NCI-H2171 treated with DMSO at 0.1 percent for 48 hours (cell line): ENCODE measurements at regions not wholly inside any gene's neighbourhood (a gene's known extent, or its start where the extent isn't known, plus 50 kb on each side); places are given as distances from the start of the nearest gene placed in this dataset.
"Not testable (repeated sequence)": the region's sequence is repeated elsewhere in the genome, so short reads cannot be mapped to it uniquely, and the experiment has no call there.

ENCODE experiments used
- DNase-seq: peaks from one replicate; lab custom pipeline; 2025; lab: John Stamatoyannopoulos, UW

DNA sequence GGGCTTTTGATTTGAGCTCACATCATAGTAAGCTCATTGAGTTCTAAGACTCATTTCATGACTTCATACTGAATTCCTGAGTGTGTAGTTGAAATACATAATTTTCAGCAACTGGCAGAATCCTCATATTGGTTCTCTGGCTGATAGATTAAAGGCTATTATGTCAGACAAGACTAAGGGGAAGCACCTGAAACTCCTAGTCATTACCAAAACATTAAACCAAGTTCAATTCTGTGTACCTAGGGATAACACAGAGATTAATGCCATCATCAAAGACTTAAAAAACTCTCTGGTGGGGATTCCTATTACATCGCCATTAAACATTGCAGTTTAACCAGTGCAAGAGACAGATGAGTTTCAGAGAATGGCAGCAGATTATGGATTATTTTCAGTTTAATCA lies 339.1 kb downstream of the PTPRC start:
- DNase-seq, result no peak

DNA sequence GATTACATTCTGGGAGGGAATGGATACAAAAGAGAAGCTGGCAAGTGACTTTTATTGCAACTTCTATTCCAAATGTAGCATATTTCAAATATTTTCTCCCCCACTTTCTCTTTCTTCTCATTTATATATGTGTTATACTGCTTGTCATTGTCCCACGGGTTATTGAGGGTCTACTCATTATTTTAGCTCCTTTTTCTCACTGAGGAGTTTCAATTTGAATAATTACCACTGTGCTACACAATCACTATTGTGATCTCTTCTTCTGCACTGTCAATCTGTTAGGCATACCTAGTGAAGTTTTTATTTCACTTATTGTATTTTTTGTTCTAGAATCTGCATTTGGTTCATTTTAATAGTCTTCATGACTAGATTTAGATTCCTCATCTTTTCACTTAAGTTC lies 339.7 kb downstream of the PTPRC start:
- DNase-seq, result no peak

DNA sequence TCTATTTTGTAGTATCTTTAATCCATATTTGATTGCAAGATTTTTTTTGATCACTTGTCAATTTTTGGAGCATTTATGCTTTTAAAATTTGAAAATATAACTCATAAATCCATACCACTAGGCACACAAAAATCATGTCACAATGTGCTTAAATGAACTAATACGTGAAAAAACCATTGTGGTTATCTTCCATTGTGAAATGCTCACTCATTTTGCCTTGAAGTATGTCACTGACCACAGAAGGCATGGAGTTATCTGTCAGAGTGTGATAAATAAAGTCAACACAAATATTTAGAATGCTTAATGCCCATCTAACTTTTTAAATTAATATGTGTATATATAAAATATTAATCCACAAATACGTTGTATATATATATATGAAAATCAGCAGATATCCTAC lies 347.2 kb downstream of the PTPRC start:
- DNase-seq, result no peak

DNA sequence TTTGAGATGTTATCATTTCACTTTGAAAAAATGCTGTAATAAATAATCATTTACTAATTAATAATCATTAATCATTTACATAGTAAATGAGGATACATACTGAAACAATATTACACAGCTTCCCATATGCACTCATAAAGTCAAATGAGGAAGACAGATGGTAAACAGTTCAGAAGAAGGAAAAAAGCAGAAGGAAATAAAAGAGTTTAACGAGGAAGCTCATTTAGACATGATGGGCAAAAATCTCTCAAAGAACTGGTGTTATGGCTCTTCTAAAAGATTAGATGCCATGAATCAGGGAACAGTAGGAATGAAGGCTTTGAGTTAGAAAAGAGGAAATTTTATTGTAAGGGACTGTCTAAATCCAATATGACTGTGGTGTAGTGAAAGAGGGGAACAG lies 347.6 kb downstream of the PTPRC start:
- no peak for DNase-seq

DNA sequence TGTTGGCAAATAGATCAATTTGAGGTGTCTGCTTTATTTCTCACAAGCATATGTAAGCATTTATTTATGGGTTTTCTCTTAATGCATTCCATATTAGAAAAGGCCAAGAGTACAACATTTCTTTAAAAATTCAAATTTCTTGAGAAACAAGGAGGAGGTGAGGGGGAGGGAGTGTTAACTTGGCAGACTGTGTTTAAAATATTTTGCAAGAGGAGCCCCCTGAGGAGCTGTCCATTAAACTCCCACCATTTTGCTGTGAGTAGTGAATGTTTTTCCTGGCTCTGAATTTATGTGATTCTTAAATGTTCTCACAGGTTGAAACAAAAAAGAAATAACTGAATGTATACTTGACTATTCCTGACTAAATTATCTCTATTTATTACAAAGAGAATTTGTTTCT lies 363.8 kb downstream of the PTPRC start:
- no peak for DNase-seq

DNA sequence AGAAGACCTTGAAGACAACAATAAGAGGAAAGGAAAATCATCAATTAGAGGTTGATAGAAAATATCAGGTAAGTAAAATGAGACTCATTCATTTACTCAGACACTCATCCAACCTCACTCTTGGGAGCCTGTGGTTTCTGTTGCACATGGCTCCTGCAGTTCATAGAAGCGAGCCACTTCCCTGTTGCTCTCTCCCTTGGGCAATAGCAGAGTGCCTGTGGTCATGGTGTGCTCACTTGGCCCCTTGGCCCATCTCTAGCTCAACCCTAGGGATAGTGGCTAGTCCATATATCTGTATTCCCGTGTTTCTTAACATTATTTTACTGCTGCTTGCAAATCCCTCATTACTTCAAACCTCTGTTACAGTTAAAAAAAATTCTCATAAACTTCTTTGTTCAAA lies 368.6 kb downstream of the PTPRC start:
- DNase-seq, result no peak

DNA sequence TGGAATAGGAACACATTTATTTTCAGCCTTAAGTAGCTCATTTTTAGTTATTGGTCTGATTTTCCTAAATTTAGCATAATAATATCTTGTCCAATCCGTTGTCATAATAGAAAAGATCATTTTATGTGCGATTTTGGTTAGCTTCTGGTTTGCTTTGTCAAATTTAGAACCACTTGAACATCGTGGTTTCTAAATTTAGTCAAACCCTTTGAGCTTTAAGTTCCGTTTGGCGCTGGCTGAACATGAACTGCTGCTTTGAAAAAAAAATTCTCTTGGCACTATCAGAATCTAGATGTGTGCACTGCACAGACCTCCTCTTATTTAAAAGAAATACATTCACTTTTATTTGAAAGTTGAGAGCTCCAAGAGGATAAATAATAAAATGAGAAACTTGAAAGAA lies 370.6 kb downstream of the PTPRC start:
- no peak for DNase-seq

DNA sequence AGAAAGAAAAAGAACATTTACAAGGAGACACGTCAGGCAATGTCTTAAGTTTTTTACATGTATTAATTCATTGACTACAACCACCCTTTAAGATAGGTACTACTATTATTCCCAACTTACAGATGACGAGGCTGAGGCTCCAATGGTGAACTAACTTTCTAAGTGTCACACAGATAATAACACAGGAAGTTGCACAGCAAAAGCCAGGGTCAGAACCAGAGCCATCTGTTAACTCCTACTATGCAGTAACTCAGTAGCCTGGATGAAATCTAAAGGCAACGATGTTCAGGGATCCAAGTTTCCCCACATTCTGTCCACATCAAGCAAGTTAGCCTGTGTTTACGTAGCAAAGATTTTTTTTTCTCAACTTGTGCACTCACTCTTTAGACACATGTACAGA lies 371.7 kb downstream of the PTPRC start:
- no peak for DNase-seq

DNA sequence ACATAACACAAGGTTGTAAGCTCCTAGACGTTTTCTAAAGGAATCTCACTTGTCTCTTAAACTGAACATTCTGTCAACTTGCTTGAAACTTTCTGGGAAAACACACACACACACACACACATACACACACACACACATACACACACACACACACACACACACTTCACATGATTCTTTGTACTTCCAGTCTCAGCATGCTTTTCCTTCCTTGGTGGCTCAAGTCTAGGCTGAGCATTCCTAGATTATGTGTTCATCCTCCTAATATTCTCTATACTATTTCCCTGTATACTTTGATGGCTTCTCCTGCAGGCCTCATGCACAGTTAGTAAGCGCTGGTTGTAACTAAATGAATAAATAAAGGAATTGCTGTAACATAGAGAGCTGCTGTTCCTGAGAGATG lies 372.1 kb downstream of the PTPRC start:
- DNase-seq, result no peak

DNA sequence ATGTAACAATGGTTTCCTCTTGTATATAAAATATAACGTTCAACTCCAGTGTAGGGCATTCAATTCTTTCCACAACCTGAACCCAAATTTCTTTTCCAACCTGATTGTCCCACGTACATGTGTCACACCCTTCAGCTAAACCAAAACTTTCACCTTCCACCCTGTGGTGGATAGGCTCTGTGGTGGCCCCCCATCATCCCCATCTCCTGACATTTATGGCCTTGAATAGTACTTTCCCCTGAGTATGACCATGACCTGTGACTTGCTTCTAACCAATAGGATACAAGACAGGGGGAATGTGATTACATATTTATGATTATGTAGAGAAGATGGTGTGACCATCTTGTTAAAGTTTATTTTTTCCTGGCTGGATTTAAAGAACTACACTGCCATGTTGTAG lies 377.0 kb downstream of the PTPRC start:
- DNase-seq, result no peak

DNA sequence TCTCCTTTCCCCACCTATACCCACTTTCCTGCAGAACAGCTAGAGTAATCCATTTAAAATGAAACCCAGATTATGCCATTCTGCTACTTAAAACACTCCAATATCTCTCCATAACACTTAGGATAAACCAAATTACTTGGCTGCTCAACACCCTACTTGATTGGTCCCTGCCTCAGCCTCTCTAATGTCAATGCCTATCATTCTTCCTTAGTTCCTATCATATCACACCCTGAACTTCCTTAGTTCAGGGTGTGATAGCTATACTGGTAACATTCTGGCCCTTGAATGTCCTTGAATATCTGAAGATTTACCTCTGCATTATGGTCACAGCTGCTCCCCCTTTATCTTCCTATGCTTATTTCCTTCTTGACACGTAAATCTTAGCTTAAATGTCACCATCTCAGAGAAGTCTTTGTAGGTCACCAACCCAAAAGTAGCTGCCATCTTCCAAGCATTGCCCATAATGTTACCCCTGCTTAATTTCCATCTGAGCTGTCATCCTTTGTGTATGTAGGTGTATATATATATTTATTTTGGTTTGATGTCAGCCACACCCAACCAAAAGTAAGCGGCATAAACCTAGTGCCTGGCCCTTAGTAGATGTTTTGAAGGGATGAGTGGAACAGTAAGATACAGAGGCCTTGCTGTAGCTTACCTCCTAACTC lies 379.8 kb downstream of the PTPRC start:
- DNase-seq, result no peak

DNA sequence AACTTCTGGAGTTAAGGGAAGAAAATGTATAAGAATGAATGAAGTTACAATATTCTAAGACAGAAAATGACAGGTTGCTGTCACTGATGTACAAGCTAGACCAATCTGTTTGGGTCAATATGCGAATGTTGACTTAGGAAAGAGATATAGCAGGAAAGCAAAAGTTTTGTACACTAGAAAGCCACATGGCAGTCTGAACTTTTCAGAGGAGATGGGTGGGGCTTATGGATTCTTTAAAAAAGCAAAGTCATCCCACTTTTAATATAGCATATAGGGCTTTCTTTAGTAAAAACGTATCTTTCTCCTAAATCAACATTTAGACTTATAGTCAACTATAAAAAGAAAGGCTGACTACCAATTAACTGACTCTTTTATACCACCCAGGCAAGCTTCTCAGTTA lies 381.2 kb downstream of the PTPRC start:
- no peak for DNase-seq

DNA sequence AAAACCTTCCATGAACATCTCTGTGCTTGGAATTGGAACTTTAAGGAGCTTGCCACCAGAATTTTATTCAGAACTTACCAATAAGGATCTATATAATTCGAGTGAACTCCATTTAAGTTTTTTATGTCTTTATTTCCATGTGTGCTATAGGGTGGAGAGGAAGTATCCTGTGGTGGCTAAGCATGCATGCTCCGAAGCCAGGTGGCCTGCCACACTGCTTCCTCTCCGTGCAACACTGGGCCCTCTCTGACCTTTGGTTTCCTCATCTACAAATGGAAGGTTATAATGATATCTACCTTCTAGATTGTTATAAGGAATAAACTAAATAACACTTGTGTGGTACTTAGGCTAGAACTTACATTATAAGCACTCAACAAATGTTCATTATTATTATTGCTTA lies 382.1 kb downstream of the PTPRC start:
- DNase-seq, result no peak

DNA sequence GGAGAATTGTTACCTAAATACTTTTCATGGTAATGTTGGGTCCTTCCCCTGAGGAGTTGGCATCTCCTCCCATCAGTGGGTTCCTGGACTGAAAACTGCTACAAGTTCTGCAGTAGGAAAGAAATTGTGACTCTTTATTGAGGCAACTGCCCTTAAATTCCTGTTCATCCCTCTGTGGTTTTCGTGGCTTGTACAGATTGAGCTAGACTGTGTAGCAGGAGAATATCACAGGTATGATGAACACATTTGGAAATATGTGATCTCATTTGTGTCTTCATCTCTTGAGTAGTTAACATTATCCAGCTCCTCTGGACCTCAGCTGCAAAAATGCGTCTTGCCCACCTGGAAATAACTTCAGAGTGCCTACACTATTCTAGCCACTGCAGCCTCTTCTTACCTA lies 390.6 kb downstream of the PTPRC start:
- DNase-seq, result no peak

DNA sequence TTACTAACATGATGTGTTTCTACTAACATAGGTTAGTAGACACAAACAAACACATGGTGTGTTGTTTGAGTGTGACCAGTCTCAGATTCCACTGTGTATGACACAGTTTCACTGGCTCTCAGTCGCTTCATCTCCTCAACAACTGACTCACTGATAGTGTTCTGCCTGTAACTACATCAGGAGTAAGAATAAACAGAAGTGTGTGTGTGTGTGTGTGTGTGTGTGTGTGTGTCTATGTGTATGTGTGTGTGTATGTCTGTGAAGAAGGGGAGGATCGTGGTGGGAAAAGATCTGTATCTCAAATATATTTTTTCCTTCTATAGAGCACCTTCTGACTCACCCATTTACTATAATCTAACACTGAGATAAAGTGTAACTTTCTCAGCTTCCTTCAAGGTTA lies 391.0 kb downstream of the PTPRC start:
- no peak for DNase-seq

DNA sequence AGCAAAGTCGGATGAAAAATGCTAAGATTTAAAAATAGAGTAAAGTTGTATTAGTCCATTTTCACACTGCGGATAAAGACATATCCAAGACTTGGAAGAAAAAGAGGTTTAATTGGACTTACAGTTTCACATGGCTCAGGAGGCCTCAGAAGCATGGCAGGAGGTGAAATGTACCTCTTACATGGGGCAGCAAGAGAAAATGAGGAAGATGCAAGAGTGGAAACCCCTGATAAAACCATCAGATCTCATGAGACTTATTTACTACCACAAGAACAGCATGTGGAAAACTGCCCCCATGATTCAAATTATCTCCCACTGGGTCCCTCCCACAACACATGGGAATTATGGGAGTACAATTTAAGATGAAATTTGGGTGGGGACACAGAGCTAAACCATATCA lies 391.7 kb downstream of the PTPRC start:
- DNase-seq, result not testable (repeated sequence)

DNA sequence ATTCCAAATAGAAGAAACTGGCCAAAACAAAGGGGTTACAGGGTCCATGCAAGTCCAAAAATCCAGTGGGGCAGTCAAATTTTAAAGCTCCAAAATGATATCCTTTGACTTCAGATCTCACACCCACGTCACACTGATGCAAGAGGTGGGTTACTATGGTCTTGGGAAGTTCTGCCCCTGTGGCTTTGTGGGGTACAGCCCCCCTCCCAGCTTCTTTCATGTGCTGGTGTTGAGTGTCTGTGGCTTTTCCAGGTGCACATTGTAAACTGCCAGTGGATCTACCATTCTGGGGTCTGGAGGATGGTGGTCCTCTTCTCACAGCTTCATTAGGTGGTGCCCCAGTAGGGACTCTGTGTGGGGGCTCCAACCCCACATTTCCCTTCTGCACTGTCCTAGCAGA lies 392.3 kb downstream of the PTPRC start:
- DNase-seq, result not testable (repeated sequence)

DNA sequence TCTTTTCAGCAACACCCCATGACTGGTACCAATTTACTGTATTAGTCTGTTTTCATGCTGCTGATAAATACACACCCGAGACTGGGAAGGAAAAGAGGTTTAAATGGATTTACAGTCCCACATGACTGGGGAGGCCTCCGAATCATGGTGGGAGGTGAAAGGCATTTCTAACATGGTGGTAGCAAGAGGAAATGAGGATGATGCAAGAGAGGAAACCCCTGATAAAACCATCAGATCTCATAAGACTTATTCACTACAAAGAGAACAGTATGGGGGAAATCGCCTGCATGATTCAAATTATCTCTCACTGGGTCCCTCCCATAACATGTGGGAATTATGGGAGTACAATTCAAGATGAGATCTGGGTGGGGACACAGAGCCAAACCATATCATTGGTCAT lies 393.6 kb downstream of the PTPRC start:
- not testable (repeated sequence) for DNase-seq

DNA sequence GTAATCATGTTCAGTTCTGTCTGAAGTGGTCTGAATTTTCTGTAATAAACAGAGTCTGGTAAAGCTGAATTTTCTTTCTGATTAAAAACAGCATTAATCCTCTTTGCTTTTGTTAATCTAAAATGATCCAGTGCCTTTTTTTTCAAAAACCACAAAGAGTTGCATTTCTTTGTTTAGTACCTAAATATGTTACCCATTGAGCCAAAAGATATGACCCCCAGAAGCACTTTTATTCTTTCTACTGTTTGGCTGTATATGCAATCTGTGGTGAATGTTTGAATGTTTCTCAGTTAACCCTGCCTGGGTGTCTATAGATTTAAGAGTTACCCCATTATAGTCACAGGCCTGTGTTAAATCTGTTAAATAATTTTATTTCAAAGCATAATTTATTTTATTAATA lies 394.8 kb downstream of the PTPRC start:
- DNase-seq, result no peak

DNA sequence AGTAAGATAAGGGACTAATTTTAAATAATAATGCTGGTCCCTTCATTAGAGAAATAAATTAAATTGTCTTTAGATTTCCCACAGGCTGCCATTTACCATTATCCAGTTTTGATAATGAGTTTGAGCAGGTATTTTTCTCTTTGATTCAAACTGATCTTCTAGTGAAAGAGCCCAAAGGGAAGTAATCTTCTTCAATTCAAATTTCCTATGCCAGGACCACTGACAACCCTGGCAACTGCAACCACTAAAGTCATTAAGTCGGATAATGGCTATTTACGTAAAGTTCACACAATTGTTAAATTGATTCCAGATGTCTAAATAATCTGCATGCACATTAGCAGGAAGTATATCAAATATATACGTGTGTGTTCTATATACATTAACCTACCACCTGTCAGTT lies 399.3 kb downstream of the PTPRC start:
- DNase-seq, result no peak

DNA sequence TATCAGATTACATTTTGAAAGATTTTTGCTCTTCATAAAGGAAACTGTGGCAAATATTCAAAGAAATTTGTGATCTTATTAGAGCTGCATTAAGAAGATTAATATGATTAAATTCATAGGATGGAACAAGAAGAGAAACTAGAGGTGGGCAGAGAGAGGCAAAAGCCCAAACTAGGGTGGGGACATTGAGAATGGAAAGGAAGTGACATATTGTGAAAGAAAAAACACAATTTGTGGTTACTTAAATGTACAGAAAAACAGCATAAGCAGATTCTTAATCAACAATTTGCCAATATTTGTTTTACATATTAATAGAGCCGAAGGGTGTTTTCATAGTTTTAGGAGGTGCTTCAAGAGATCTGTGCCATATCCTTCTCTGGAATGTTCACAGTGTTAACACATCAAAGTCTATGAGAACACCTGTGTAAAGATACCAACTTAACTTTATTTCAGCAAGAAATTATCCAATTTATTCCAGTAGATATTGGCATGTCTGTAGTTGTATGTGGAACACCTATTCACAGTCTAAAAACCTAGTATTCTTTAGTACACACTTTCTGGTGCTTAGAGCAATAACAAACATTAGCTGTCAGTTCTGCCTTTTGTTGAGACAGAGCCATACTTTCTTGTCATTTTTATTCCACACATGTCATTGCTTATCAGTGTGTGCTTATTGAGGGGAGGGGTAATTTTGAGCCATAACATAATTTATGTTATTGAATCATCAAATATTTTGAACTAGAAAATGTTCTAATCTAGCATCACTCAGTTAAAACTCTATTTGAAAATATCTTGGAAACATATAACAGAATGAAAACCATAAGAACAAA lies 401.5 kb downstream of the PTPRC start:
- DNase-seq, result no peak

DNA sequence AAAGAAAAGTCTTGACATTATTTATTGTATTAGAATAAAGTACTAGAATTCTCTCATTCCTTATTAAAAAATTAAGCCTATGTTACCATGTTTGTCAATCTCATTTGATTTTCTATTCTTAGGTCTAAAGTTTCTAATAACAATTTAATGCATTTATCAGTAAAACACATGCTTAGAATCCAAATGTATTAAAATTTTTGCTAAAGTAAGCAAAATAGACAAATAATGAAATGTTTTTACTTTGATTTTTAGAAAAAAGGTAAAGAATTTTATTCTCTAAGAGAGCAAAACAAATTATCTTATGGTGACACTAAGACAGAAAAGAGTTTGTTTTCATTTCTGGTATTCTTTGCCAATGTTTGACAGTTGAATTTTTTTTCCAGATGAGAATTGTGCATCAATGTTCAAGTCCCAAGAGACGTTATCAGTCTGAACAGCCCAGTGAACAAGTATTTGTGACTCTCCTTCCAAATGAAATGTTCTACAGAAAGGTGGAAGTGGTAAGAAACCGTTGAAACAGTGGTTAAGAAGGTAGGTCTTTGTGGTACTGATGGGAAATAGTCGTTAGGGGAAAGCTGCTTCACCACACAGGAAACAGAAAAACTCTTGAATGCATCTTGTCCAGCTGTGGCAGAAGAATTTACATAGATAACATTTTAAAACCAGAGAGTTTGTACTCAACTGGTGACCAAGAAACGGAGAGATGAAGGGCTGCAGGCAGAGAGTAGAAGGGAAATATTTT lies 402.5 kb downstream of the PTPRC start:
- no peak for DNase-seq

DNA sequence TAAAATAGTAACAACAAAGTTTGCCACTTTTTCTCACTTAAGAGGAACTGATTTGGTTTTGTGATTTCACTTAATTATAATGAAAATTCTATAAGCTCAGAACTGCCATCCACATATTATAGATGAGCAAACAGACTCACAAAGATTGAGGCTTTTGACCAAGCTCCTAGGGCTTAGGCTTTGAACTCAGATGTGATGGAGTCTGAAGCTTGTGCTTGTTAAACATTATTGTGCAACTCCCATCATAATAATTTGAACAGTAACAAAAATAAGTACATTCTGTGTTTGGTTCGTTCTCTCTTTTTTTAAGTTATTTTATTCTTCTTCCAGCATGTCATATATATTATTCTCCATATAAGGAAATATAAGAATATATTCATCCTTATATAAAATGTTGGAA lies 403.4 kb downstream of the PTPRC start:
- no peak for DNase-seq
